NCI-H460 (cell line): ENCODE measurements at regions not wholly inside any gene's neighbourhood (a gene's known extent, or its start where the extent isn't known, plus 50 kb on each side); places are given as distances from the start of the nearest gene placed in this dataset.
"Not testable (repeated sequence)": the region's sequence is repeated elsewhere in the genome, so short reads cannot be mapped to it uniquely, and the experiment has no call there.

Source experiments
- DNase-seq: peaks from one replicate; pipeline ENCODE4 v3.0.0-alpha.2; 2016; ENCODE audit warnings: low read depth; ENCODE audit errors: extremely low read depth

DNA sequence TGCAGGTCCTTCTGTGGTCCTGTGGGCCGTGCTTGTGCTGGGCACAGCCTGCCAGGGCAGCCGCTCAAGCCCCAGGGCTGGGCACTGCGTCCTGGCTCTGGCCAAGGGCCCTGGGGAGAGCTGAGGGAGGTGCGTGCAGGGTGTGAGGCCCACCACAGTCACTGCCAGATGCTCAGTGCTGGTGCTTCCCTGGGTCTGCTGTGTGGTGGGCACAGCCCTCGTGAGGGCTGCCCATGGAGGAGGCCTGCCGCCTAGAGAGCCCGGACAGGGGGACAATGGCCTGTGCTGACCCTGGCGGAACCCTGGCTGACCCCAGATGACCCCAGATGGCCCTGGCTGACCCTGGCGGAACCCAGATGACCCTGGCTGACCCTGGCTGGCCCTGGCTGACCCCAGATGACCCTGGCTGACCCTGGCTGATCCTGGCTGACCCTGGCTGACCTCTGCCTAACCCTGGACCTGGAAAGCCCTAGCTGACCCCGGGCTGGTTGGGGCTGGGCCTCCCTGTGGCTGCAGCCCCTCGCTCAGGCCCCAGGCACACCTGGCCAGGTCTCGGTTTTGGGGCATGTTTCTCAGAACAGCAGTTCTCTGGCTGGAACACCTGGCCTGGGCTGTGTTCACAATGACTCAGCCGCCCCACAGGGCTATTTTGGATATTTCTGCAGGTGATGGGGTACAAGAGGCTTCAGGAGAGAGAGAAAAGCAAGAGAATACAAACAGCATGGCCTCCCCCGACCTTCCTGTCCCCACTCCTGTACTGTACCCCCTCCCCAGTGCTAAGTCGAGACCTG, 55.4 kb downstream of the TMEM121 start:
- no peak for DNase-seq

- no peak for DNase-seq
Observed at GRCh38 chr14:105582639-105583038, 56.3 kb downstream of the TMEM121 start.

- not testable (repeated sequence) for DNase-seq
Observed at GRCh38 chr14:105583914-105584313, 57.5 kb downstream of the TMEM121 start.

DNA sequence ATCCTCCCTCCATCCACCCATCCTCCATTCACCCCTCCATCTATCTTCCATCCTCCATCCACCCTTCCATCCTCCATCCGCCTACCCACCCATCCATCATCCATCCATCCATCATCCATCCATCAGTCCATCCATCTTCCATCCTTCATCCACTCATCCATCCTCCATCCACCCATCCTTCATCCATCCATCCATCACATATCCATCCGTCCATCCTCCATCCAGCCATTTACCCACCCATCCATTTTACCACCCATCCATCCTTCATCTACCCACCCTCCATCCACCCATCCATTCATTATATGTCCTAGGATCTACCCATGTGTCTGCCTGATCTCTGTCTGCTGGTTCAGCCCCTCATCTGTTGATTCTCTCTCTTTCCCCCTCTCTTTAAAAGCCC, 58.9 kb downstream of the TMEM121 start:
- not testable (repeated sequence) for DNase-seq

DNA sequence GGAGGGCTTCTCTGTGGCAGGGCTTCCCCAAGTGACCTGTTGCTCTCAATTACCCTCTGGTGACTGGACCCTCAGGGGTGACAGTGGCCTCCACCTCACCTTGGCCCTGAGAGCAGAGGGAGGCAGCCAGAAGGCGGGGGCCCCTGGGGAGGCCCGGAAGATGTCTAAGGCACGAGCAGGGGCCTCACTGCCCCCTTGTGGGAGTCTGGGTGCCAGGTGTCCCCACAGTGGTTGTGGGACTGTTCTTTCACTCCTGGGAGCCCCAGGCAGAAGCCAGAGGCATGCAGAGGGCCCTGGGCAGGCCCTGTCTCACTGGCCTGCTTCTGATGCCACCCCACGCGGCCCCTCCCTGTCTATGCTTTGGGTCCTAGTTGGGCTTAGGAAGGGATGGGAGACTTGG, 59.3 kb downstream of the TMEM121 start:
- not testable (repeated sequence) for DNase-seq

DNA sequence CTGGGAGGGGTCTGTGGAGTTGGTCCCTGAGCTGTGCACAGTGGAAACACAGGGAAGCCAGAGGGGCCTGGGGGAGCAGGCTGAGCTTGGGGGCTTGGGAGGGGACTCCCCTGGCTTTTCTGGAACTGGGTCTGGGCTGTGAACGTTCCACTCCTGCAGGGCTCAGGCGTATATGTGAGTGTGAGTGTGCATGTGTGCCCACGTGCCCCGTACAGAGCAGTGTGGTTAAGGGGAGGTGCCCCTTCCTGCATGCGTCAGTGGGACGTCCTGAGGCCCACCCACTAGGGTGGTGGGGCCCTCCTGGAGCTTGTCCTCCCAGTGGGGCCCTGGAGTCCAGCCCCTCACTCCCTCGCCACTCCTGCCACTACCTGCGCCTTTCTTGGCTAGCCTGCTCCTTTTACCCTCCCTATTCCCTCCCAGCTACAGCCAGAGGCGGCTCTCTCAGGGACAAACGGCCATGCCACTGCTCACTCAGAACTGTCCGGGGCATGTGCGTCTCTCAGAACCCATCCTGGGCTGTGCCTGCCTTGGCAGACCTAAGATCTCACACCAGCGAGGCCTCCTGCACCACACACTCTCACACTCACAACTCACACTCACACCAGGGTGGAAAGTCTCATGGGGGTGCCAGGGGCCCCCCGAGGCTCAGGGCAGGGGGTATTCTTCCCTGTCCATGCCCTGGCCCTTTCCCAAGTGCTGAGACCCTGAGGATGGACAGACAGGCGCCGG, 59.9 kb downstream of the TMEM121 start:
- DNase-seq, result not testable (repeated sequence)

DNA sequence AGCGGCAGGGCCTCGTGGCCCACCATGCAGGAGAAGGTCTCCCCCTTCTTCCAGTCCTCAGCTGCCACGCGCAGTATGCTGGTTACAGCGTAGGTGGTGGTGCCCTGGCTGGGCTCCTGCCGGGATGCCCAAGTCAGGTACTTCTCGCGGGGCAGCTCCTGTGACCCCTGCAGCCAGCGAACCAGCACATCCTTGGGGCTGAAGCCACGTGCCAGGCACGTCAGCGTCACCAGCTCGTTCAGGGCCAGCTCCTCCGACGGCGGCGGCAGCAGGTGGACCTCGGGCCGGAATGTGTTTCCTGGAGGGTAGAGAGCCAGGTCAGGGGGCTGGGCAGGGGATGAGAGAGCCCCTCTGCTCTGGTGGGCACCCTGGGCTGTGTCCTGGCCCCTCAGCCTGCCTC, 60.7 kb downstream of the TMEM121 start:
- DNase-seq, result not testable (repeated sequence)

- not testable (repeated sequence) for DNase-seq
Observed at GRCh38 chr14:105587482-105588235, 61.3 kb downstream of the TMEM121 start.

DNA sequence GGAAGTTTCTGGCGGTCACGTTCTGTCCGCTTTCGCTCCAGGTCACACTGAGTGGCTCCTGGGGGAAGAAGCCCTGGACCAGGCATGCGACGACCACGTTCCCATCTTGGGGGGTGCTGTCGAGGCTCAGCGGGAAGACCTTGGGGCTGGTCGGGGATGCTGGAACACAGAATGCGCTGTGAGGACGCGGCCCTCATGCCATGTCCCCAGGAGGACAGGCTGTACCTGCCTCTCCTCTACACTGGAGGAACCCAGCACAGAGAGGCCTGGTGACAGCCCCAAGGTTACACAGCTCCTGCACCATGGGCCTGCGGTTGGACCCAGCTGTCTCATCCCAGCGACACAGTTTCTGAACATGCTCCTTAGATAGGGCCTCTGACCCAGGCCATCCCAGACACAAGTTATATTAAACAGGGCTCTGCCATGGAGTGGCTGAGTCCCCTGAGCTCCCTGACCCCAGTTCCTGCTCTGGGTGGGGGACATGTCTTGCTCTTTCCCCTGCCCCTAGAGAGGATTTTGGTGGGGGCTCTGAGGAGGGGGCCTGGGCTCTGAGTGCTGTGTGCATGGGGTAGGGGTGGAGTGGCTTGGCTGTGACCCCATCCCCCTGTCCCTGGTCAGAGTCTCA, 62.0 kb downstream of the TMEM121 start:
- DNase-seq, result no peak

GRCh38 chr14:105589161-105589925, 63.0 kb downstream of the TMEM121 start:
- no peak for DNase-seq

DNA sequence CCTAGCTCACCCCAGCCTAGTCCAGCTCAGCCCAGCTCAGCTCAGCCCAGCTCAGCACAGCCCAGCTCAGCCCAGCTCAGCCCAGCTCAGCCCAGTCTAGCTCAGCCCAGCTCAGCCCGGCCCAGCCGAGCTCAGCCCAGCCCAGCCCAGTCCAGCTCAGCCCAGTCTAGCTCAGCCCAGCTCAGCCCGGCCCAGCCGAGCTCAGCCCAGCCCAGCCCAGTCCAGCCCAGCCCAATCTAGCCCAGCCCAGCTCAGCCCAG, 63.5 kb downstream of the TMEM121 start:
- DNase-seq, result not testable (repeated sequence)

DNA sequence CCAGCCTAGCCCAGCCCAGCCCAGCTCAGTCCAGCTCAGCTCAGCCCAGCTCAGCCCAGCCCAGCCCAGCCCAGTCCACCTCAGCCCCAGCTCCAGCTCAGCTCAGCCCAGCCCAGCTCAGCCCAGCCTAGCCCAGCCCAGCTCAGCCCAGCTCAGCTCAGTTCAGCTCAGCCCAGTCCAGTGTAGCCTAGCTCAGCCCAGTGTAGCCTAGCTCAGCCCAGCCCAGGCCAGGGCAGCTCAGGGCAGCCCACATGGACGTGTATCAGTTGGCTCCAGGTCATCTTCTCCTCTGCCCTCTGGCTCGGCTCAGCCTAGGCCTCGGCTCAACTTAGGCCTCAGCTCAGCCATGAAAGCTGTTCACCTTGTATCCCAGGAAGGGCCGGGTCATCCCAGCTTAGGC, 64.7 kb downstream of the TMEM121 start:
- DNase-seq, result no peak

DNA sequence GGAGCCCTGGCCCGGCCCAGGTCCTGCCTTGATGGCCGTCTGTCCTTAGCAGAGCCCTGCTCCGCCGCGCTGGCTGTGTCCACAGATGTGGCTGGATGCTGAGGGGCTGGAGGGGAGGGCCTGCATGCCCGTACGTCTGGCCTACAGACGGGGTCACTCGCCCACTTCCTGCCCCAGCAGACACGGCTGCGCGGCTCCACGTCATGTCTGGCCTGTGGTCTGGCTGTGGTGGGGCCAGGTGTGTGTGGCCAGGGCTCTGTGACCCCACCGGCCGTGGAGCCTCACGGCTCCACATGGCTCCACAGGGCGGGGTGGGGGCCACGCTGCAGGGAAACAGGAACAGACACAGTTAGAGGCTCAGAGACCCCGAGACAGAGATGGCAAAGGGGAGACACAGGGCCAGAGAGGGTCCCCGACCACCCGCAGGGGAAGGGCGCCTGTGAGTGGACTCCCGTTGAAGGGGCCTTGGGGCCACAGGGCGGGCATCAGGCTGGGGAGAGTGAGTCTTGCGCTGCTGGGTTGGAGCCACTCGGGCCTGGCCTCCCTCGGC, 65.5 kb downstream of the TMEM121 start:
- DNase-seq, result not testable (repeated sequence)

GRCh38 chr14:105592646-105593045, 66.3 kb downstream of the TMEM121 start:
- DNase-seq, result not testable (repeated sequence)

- not testable (repeated sequence) for DNase-seq
Observed at GRCh38 chr14:105595346-105595745, 69.0 kb downstream of the TMEM121 start.

DNA sequence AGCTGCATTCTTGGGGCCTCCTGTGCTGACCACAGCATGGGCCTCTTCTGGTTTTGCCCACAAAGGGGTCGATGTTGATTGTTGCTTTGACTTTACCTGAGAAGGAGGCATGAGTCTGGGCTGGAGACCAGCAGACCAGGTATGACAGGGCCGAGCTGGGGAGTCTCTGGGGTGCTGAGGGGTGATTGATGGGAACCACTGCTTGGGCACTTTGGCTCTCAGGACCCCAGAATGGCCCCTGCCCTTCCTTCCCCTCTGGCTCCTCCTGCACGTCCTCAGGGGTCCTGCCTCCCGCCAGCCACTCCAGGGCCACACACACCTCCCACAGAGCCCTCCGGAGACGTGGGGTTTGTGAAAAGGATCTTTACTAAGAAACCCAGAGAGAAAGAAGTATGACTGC, 70.0 kb downstream of the TMEM121 start:
- DNase-seq, result not testable (repeated sequence)

DNA sequence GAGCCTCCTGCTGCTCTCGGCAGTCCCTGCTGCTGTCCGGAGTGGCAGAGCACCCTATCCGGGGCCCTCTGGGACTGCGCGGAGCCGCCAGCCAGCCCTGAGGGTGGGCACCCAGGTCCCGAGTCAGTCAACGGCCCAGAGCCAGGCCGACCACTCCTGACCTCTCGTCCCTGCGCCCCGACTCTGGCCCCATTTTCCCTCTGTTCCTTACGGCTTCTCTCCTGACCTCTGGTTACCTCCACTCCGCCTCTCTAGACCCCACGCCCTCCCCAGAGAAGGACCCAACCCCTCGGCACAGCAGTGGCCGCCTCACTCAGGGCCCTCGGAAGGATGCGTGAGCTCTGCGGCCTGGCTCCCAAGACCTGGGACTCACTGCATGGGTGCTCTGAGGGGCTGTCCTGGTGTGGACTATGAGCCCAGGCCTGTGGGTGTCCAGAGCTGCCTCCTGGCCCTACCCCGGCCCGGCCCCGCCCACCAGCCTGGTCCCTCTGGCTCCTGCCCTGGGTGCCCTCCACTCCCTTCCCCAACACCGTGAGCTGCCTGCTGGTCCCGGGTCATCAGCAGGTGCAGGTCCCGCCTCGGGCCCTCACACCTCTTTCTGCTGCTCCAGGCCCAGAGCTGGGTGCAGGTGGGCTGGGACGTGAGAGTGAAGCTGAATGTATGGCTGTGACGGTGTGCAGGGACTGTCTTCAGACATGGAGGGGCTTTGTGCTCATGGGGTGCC, 71.8 kb downstream of the TMEM121 start:
- not testable (repeated sequence) for DNase-seq

GRCh38 chr14:105598925-105599586, 72.7 kb downstream of the TMEM121 start:
- not testable (repeated sequence) for DNase-seq
